PC-3 (cell line): ENCODE measurements at regions not wholly inside any gene's neighbourhood (a gene's known extent, or its start where the extent isn't known, plus 50 kb on each side); places are given as distances from the start of the nearest gene placed in this dataset.

Experiments
- ATAC-seq: fragments of 200-7000 bp; cut with Tn5 transposase; 2 replicates; pipeline ENCODE4 v1.9.1; 2020; ENCODE audit warnings: mild to moderate bottlenecking, moderate library complexity
- BruUV-seq: library from RNA; stranded (reverse); fragments of 400-500 nt; replicated peaks from 2 replicates; lab custom pipeline; 2021; lab: Mats Ljungman, UMichigan
- CTCF ChIA-PET: fragments of 300-600 bp; sonication (Branson Sonifier 250); formaldehyde crosslinking; loops from one replicate; lab custom pipeline; 2022; ENCODE audit warnings: antibody characterized with exemption; lab: Charles Lee
- POLR2A ChIA-PET: fragments of 300-600 bp; sonication (Branson Sonifier 250); formaldehyde crosslinking; loops from one replicate; lab custom pipeline; 2022; ENCODE audit warnings: antibody characterized with exemption; ENCODE audit not compliant: unreplicated experiment; lab: Charles Lee
- DNase-seq: peaks from one replicate; pipeline ENCODE4 v3.0.0-alpha.2; 2015
- H2AFZ ChIP-seq: fragments of 300-600 bp; sonication (generic); 2 replicates; pipeline ENCODE4 v1.6.0; 2016; ENCODE audit warnings: antibody characterized with exemption, low read length
- H3F3A ChIP-seq: fragments of 300-600 bp; sonication (generic); one replicate; pipeline ENCODE4 v1.6.0; 2017; ENCODE audit warnings: antibody characterized with exemption, low read length, control low read depth, mild to moderate bottlenecking; ENCODE audit not compliant: unreplicated experiment
- H3K27ac ChIP-seq: fragments of 300-600 bp; sonication (generic); 2 replicates; pipeline ENCODE4 v1.5.1; 2016; ENCODE audit warnings: mild to moderate bottlenecking, low read length
- H3K27me3 ChIP-seq: fragments of 300-600 bp; sonication (generic); 2 replicates; pipeline ENCODE4 v1.6.1; 2016; ENCODE audit warnings: low read length, mixed read lengths
- H3K36me3 ChIP-seq: fragments of 300-600 bp; sonication (generic); 2 replicates; pipeline ENCODE4 v1.6.1; 2016; ENCODE audit warnings: low read depth, mixed run types, low read length, mixed read lengths
- H3K4me1 ChIP-seq: fragments of 300-600 bp; sonication (generic); 2 replicates; pipeline ENCODE4 v1.5.1; 2016; ENCODE audit warnings: low read length; ENCODE audit not compliant: insufficient read depth
- H3K4me2 ChIP-seq: fragments of 300-600 bp; sonication (generic); 2 replicates; pipeline ENCODE4 v1.6.0; 2016; ENCODE audit warnings: low read length
- H3K4me3 ChIP-seq: fragments of 300-600 bp; sonication (generic); 2 replicates; pipeline ENCODE4 v1.5.1; 2016; ENCODE audit warnings: mild to moderate bottlenecking, low read length, mixed read lengths
- H3K79me2 ChIP-seq: fragments of 300-600 bp; sonication (generic); 2 replicates; pipeline ENCODE4 v1.6.1; 2017; ENCODE audit warnings: low read length, mixed read lengths
- H3K9ac ChIP-seq: fragments of 300-600 bp; sonication (generic); 2 replicates; pipeline ENCODE4 v1.6.0; 2016; ENCODE audit warnings: mild to moderate bottlenecking, low read length
- H3K9me2 ChIP-seq: fragments of 300-600 bp; sonication (generic); replicated peaks from 2 replicates; pipeline ENCODE4 v1.6.1; 2016; ENCODE audit warnings: mixed run types, low read length, mixed read lengths
- H3K9me3 ChIP-seq: fragments of 300-600 bp; sonication (generic); 2 replicates; pipeline ENCODE4 v1.6.1; 2016; ENCODE audit warnings: low read length, mixed read lengths
- H4K20me1 ChIP-seq: fragments of 300-600 bp; sonication (generic); 2 replicates; pipeline ENCODE4 v1.6.1; 2016; ENCODE audit warnings: low read length, mixed read lengths
- EZH2 ChIP-seq: fragments of 300-600 bp; sonication (generic); IDR thresholded peaks from one replicate; pipeline ENCODE4 v1.6.1; 2017; ENCODE audit warnings: antibody characterized with exemption, mild to moderate bottlenecking, low read length; ENCODE audit not compliant: unreplicated experiment
- EZH2phosphoT487 ChIP-seq: fragments of 300-600 bp; sonication (generic); IDR thresholded peaks from 2 replicates; pipeline ENCODE4 v1.6.1; 2018; ENCODE audit warnings: mild to moderate bottlenecking, antibody characterized with exemption, low read length, borderline replicate concordance
- intact Hi-C: fragments of 100-400 bp; cut with micrococcal nuclease; formaldehyde crosslinking; loops from 2 replicates; pipeline ENCODE4 v1.9.0; 2023
- TF ChIP-seq, protein P1 (sequence below): fragments of 300-600 bp; sonication (generic); conservative IDR thresholded peaks from 2 replicates; pipeline ENCODE4 v1.5.1; 2017; ENCODE audit warnings: antibody characterized with exemption, low read depth, mild to moderate bottlenecking, low read length

DNA sequence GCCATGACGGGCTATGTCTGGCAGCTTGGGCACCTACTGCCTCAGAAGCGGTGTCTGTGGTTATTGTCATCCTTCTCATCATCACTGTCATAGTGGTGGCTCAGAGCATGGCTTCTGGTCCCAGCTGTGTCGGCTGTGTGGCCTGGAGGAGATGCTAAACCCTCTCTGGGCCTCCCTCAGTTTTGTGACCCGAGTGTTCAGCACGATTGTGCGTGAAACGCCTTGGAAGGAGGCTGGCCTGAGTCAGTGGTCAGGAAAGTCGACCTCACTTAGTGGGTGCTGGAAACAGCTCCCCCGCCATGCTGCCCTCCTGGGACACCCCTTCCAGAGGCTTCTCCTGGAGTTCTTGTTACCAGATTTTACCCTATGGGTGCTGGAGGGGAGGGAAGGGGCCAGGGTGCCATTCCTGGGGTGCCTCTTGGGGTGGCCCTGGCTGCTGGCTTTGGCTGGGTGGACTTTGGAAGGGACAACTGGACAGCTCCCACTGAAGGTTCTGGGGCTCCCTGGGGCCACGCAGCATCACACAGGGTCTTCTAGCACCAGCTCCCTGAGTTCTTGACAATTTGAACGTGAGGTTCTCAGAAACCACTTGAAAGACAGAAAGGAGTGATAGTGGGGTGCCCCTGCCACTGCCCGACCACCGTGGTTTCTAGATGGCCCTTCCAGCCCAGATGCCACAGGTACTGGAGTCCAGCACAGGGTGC lies 226.5 kb upstream of the GSE1 start:
- H3K9me3 ChIP-seq, result no peaks in the 10 kb centered on the region
- no peak for TF ChIP-seq EZH2phosphoT487
- TF ChIP-seq, protein P1, sequence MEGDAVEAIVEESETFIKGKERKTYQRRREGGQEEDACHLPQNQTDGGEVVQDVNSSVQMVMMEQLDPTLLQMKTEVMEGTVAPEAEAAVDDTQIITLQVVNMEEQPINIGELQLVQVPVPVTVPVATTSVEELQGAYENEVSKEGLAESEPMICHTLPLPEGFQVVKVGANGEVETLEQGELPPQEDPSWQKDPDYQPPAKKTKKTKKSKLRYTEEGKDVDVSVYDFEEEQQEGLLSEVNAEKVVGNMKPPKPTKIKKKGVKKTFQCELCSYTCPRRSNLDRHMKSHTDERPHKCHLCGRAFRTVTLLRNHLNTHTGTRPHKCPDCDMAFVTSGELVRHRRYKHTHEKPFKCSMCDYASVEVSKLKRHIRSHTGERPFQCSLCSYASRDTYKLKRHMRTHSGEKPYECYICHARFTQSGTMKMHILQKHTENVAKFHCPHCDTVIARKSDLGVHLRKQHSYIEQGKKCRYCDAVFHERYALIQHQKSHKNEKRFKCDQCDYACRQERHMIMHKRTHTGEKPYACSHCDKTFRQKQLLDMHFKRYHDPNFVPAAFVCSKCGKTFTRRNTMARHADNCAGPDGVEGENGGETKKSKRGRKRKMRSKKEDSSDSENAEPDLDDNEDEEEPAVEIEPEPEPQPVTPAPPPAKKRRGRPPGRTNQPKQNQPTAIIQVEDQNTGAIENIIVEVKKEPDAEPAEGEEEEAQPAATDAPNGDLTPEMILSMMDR, result no peak
- no peak for TF ChIP-seq EZH2
- no peaks in the 10 kb centered on the region for H3K36me3 ChIP-seq
- no peak overlapping the region for H3K9ac ChIP-seq
- H2AFZ ChIP-seq, result no peak overlapping the region
- no peaks in the 10 kb centered on the region for H4K20me1 ChIP-seq
- BruUV-seq, result no TSS peak
- intact Hi-C loops, result no loop called here
- H3K4me1 ChIP-seq, result peaks cover 4% of the 10 kb centered on the region
- ChIA-PET POLR2A (no interaction called here), CTCF (no interaction called here)
- no peaks in the 10 kb centered on the region for H3K9me2 ChIP-seq
- no peak overlapping the region for H3K27ac ChIP-seq
- no peak for DNase-seq
- no peak for ATAC-seq
- no peak overlapping the region for H3K4me3 ChIP-seq
- H3K27me3 ChIP-seq, result no peaks in the 10 kb centered on the region
- H3F3A ChIP-seq, result no peaks in the 10 kb centered on the region
- no peak overlapping the region for H3K4me2 ChIP-seq
- H3K79me2 ChIP-seq, result no peaks in the 10 kb centered on the region

DNA sequence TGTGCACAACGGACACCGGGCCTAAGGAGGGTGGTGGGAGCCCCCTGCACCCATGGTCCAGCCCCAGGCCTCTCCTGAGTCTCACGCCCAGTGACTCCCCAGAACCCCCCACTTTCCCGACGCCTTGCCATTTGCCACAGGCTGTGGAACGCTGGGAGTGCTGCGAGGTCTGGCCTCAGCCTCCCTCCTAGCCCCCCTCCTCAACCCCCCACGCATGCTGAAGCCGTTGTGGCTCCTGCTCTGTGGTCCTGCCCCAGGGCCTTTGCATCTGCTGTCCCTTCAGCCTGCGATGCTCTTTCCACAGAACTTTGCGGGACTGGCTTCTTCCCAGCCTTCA lies 226.0 kb upstream of the GSE1 start:
- Histone ChIP-seq H3K9ac (no peak overlapping the region), H3K4me2 (no peak overlapping the region), H3K27ac (no peak overlapping the region), H3K4me3 (no peak overlapping the region), H3K9me2 (no peaks in the 10 kb centered on the region), H3K9me3 (no peaks in the 10 kb centered on the region), H2AFZ (no peak overlapping the region), H3K79me2 (no peaks in the 10 kb centered on the region), H3K27me3 (no peaks in the 10 kb centered on the region), H3F3A (no peaks in the 10 kb centered on the region), H3K4me1 (peaks cover 4% of the 10 kb centered on the region), H4K20me1 (no peaks in the 10 kb centered on the region), H3K36me3 (no peaks in the 10 kb centered on the region)
- ATAC-seq (no peak), DNase-seq (no peak)
- ChIA-PET POLR2A (no interaction called here), CTCF (no interaction called here)
- intact Hi-C loops, result no loop called here
- no peak for TF ChIP-seq EZH2phosphoT487
- TF ChIP-seq, protein P1, result no peak
- TF ChIP-seq EZH2, result no peak
- BruUV-seq, result no TSS peak

DNA sequence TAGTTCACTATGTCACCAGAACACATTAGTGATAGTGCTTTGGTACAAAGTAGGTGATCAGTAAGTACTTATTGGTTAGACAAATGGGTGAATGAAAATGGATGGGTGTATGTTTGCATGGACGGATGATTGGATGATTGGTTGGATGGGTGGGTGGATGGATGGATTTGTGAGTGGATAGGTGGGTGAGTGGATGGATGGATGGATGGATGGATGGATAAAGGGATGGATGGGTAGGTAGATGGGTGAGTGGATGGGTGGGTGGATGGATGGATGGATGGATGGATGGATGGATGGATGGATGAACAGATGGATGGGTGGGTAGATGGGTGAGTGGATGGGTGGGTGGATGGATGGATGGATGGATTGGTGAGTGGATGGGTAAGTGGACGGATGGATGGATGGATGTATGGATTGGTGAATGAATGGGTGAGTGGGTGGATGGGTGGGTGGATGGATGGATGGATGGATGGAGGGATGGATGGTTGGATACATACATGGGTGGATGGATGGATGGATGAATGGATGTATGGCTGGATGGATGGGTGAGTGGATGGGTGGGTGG lies 225.3 kb upstream of the GSE1 start:
- H3K79me2 ChIP-seq, result no peaks in the 10 kb centered on the region
- no peaks in the 10 kb centered on the region for H3K36me3 ChIP-seq
- H4K20me1 ChIP-seq, result no peaks in the 10 kb centered on the region
- CTCF ChIA-PET, result no interaction called here
- no peaks in the 10 kb centered on the region for H3F3A ChIP-seq
- no peak overlapping the region for H3K27ac ChIP-seq
- H3K9me3 ChIP-seq, result no peaks in the 10 kb centered on the region
- no peaks in the 10 kb centered on the region for H3K9me2 ChIP-seq
- H3K4me1 ChIP-seq, result peaks cover 4% of the 10 kb centered on the region
- H3K4me3 ChIP-seq, result no peak overlapping the region
- H3K9ac ChIP-seq, result no peak overlapping the region
- H2AFZ ChIP-seq, result no peak overlapping the region
- ATAC-seq (no peak), DNase-seq (no peak)
- no TSS peak for BruUV-seq
- H3K4me2 ChIP-seq, result no peak overlapping the region
- intact Hi-C loops, result no loop called here
- H3K27me3 ChIP-seq, result no peaks in the 10 kb centered on the region
- TF ChIP-seq, protein P1, result no peak
- TF ChIP-seq EZH2phosphoT487 (no peak), EZH2 (no peak)
- POLR2A ChIA-PET, result no interaction called here
